Smooth muscle cell (in vitro differentiated cells): ENCODE measurements at regions not wholly inside any gene's neighbourhood (a gene's known extent, or its start where the extent isn't known, plus 50 kb on each side); places are given as distances from the start of the nearest gene placed in this dataset.
A peak's percentile ranks its signal among the peaks of the same experiment; 100 is the strongest.

Experiments used
- DNase-seq: peaks from one replicate; lab custom pipeline; 2025; ENCODE audit not compliant: unreplicated experiment; lab: John Stamatoyannopoulos, UW
- H2AFZ ChIP-seq: fragments of 200-600 bp; sonication (generic); 2 replicates; pipeline ENCODE4 v1.6.0; 2016; ENCODE audit warnings: antibody characterized with exemption, low read depth, mild to moderate bottlenecking
- H3F3A ChIP-seq: fragments of 200-600 bp; sonication (generic); 2 replicates; pipeline ENCODE4 v1.6.0; 2017; ENCODE audit warnings: antibody characterized with exemption, low read depth
- H3K27ac ChIP-seq: fragments of 200-600 bp; sonication (generic); 2 replicates; pipeline ENCODE4 v1.5.1; 2016; ENCODE audit warnings: low read depth, mild to moderate bottlenecking
- H3K27me3 ChIP-seq: fragments of 200-600 bp; sonication (generic); 2 replicates; pipeline ENCODE4 v1.6.1; 2016; ENCODE audit warnings: low read depth, mild to moderate bottlenecking
- H3K36me3 ChIP-seq: fragments of 200-600 bp; sonication (generic); 2 replicates; pipeline ENCODE4 v1.5.1; 2016; ENCODE audit warnings: low read depth
- H3K4me1 ChIP-seq: fragments of 200-600 bp; sonication (generic); 2 replicates; pipeline ENCODE4 v1.5.1; 2016; ENCODE audit warnings: low read depth
- H3K4me2 ChIP-seq: fragments of 200-600 bp; sonication (generic); 2 replicates; pipeline ENCODE4 v1.6.0; 2016; ENCODE audit warnings: mild to moderate bottlenecking
- H3K4me3 ChIP-seq: fragments of 200-600 bp; sonication (generic); 2 replicates; pipeline ENCODE4 v1.5.1; 2016; ENCODE audit warnings: mild to moderate bottlenecking
- H3K79me2 ChIP-seq: fragments of 200-600 bp; sonication (generic); 2 replicates; pipeline ENCODE4 v1.6.0; 2016; ENCODE audit warnings: low read depth, mild to moderate bottlenecking
- H3K9ac ChIP-seq: fragments of 200-600 bp; sonication (generic); 2 replicates; pipeline ENCODE4 v1.6.0; 2016; ENCODE audit warnings: low read depth
- H3K9me3 ChIP-seq: fragments of 200-600 bp; sonication (generic); replicated peaks from 2 replicates; pipeline ENCODE4 v1.5.1; 2016; ENCODE audit warnings: low read depth
- H4K20me1 ChIP-seq: fragments of 200-600 bp; sonication (generic); 2 replicates; pipeline ENCODE4 v1.6.0; 2016; ENCODE audit warnings: low read depth
- CTCF ChIP-seq: fragments of 200-600 bp; sonication (generic); IDR thresholded peaks from 2 replicates; pipeline ENCODE4 v1.5.1; 2017; ENCODE audit warnings: borderline replicate concordance, mild to moderate bottlenecking, antibody characterized with exemption; ENCODE audit not compliant: insufficient read depth, poor library complexity, severe bottlenecking
- WGBS: methylation state at CpG from one replicate; pipeline ENCODE4 v1.1.7; 2016; ENCODE audit warnings: low lambda C conversion rate; 5-methylcytosine and 5-hydroxymethylcytosine counted together

GRCh38 chr9:115395511-115396021 is 277.6 kb upstream of the TNC start:
- H3K27ac ChIP-seq, result peak overlapping the region; percentile 41
- peak overlapping the region; percentile 66 for H3K4me2 ChIP-seq
- no peaks in the 10 kb centered on the region for H3K27me3 ChIP-seq
- peaks cover 21% of the 10 kb centered on the region for H3K4me1 ChIP-seq
- no peaks in the 10 kb centered on the region for H3K36me3 ChIP-seq
- no peak for DNase-seq
- WGBS, result 75% methylated on average over 1 of the region's 1 CpG
- no peak overlapping the region for H3K9ac ChIP-seq
- H3K9me3 ChIP-seq, result no peaks in the 10 kb centered on the region
- no peak overlapping the region for H3K4me3 ChIP-seq
- no peaks in the 10 kb centered on the region for H3F3A ChIP-seq
- no peaks in the 10 kb centered on the region for H4K20me1 ChIP-seq
- no peak for TF ChIP-seq CTCF
- H2AFZ ChIP-seq, result peak overlapping the region; percentile 37
- H3K79me2 ChIP-seq, result no peaks in the 10 kb centered on the region

GRCh38 chr9:115396071-115396529 is 278.1 kb upstream of the TNC start:
- H3K79me2 ChIP-seq, result no peaks in the 10 kb centered on the region
- peak overlapping the region; percentile 37 for H2AFZ ChIP-seq
- no peaks in the 10 kb centered on the region for H3K36me3 ChIP-seq
- H3F3A ChIP-seq, result no peaks in the 10 kb centered on the region
- peak overlapping the region; percentile 41 for H3K27ac ChIP-seq
- peaks cover 21% of the 10 kb centered on the region for H3K4me1 ChIP-seq
- no peak for DNase-seq
- H3K4me2 ChIP-seq, result peak overlapping the region; percentile 66
- TF ChIP-seq CTCF, result no peak
- no peaks in the 10 kb centered on the region for H4K20me1 ChIP-seq
- no peaks in the 10 kb centered on the region for H3K9me3 ChIP-seq
- no peaks in the 10 kb centered on the region for H3K27me3 ChIP-seq
- no peak overlapping the region for H3K9ac ChIP-seq
- no peak overlapping the region for H3K4me3 ChIP-seq

- Histone ChIP-seq H3K27ac (no peak overlapping the region), H3K9me3 (no peaks in the 10 kb centered on the region), H3K9ac (no peak overlapping the region), H3K36me3 (no peaks in the 10 kb centered on the region), H3K79me2 (no peaks in the 10 kb centered on the region), H3F3A (no peaks in the 10 kb centered on the region), H4K20me1 (no peaks in the 10 kb centered on the region), H3K4me2 (no peak overlapping the region), H3K4me1 (peaks cover 21% of the 10 kb centered on the region), H3K4me3 (no peak overlapping the region), H3K27me3 (no peaks in the 10 kb centered on the region), H2AFZ (no peak overlapping the region)
- TF ChIP-seq CTCF, result no peak
- no peak for DNase-seq
- WGBS, result 88% methylated on average over 4 of the region's 4 CpGs
These were observed 279.8 kb upstream of the TNC start for GRCh38 chr9:115397591-115398312.

- no peaks in the 10 kb centered on the region for H4K20me1 ChIP-seq
- no peaks in the 10 kb centered on the region for H3K27me3 ChIP-seq
- H3K4me2 ChIP-seq, result peak overlapping the region; percentile 34
- TF ChIP-seq CTCF, result no peak
- no peaks in the 10 kb centered on the region for H3F3A ChIP-seq
- H3K9ac ChIP-seq, result no peak overlapping the region
- peak overlapping the region; percentile 24 for H3K27ac ChIP-seq
- H3K36me3 ChIP-seq, result no peaks in the 10 kb centered on the region
- no peak for DNase-seq
- no peak overlapping the region for H3K4me3 ChIP-seq
- no peaks in the 10 kb centered on the region for H3K9me3 ChIP-seq
- peaks cover 21% of the 10 kb centered on the region for H3K4me1 ChIP-seq
- WGBS, result 69% methylated on average over 3 of the region's 3 CpGs
- no peaks in the 10 kb centered on the region for H3K79me2 ChIP-seq
- H2AFZ ChIP-seq, result no peak overlapping the region
These were observed 280.3 kb upstream of the TNC start for GRCh38 chr9:115398313-115398650.
